ENCODE measurements at regions not wholly inside any gene's neighbourhood (a gene's known extent, or its start where the extent isn't known, plus 50 kb on each side); places are given as distances from the start of the nearest gene placed in this dataset.

GRCh38 chr2:59391896-59392295 is 1150.8 kb upstream of the FANCL start:
- no peak for DNase-seq (ENCODE audit: low read depth in 1 of 2, low spot score in 1 of 2)
- Histone ChIP-seq H3K4me3 (replicated peaks; ENCODE audit: insufficient read depth, low read length) (no peak overlapping the region), H3K27me3 (ENCODE audit: insufficient read depth, poor library complexity, severe bottlenecking) (no peaks in the 10 kb centered on the region), H3K27ac (replicated peaks) (no peak overlapping the region)
- TF ChIP-seq CTCF (IDR thresholded peaks at IDR 0.05; ENCODE audit: insufficient read depth, low read length) (no peak), GABPA (IDR thresholded peaks at IDR 0.05; ENCODE audit: low read depth) (no peak), SPI1 (IDR thresholded peaks at IDR 0.05; ENCODE audit: borderline replicate concordance, low read depth) (no peak), POLR2AphosphoS5 (IDR thresholded peaks at IDR 0.05; ENCODE audit: low read depth) (no peak), REST (IDR thresholded peaks at IDR 0.05; ENCODE audit: insufficient replicate concordance, low read depth) (no peak)

- H3K27me3 ChIP-seq (ENCODE audit: insufficient read depth, poor library complexity, severe bottlenecking), result no peaks in the 10 kb centered on the region
- no peak overlapping the region for H3K4me3 ChIP-seq (replicated peaks; ENCODE audit: insufficient read depth, low read length)
- H3K27ac ChIP-seq (replicated peaks), result no peak overlapping the region
- no peak for DNase-seq (ENCODE audit: low read depth in 1 of 2, low spot score in 1 of 2)
- TF ChIP-seq REST (IDR thresholded peaks at IDR 0.05; ENCODE audit: insufficient replicate concordance, low read depth), result no peak
- no peak for TF ChIP-seq POLR2AphosphoS5 (IDR thresholded peaks at IDR 0.05; ENCODE audit: low read depth)
- TF ChIP-seq CTCF (IDR thresholded peaks at IDR 0.05; ENCODE audit: insufficient read depth, low read length), result no peak
Measured at GRCh38 chr2:59390581-59390980, 1149.5 kb upstream of the FANCL start.

- DNase-seq (ENCODE audit: low read depth in 1 of 2, low spot score in 1 of 2), result no peak
- no peaks in the 10 kb centered on the region for H3K27me3 ChIP-seq (ENCODE audit: insufficient read depth, poor library complexity, severe bottlenecking)
- TF ChIP-seq GABPA (IDR thresholded peaks at IDR 0.05; ENCODE audit: low read depth) (no peak), SPI1 (IDR thresholded peaks at IDR 0.05; ENCODE audit: borderline replicate concordance, low read depth) (no peak), POLR2AphosphoS5 (IDR thresholded peaks at IDR 0.05; ENCODE audit: low read depth) (no peak), REST (IDR thresholded peaks at IDR 0.05; ENCODE audit: insufficient replicate concordance, low read depth) (no peak), CTCF (IDR thresholded peaks at IDR 0.05; ENCODE audit: insufficient read depth, low read length) (no peak)
- H3K4me3 ChIP-seq (replicated peaks; ENCODE audit: insufficient read depth, low read length), result no peak overlapping the region
- no peak overlapping the region for H3K27ac ChIP-seq (replicated peaks)
Measured at GRCh38 chr2:59389240-59389639, 1148.1 kb upstream of the FANCL start.

Measured in HL-60 (cell line).